ENCODE measurements at regions not wholly inside any gene's neighbourhood (a gene's known extent, or its start where the extent isn't known, plus 50 kb on each side); places are given as distances from the start of the nearest gene placed in this dataset.

GRCh38 chr17:72479113-72479512, 358.3 kb downstream of the SOX9 start:
- no peak overlapping the region for H3K4me3 ChIP-seq (ENCODE audit: low read depth, low read length)
- TF ChIP-seq CTCF (IDR thresholded peaks at IDR 0.05; ENCODE audit: low read depth, low read length), result peak; percentile 25
- H3K36me3 ChIP-seq, result no peaks in the 10 kb centered on the region
- DNase-seq, result no peak
- H3K9me3 ChIP-seq, result no peaks in the 10 kb centered on the region
- H3K27me3 ChIP-seq, result no peaks in the 10 kb centered on the region
- peaks cover 16% of the 10 kb centered on the region for H3K4me1 ChIP-seq

GRCh38 chr17:72481572-72481971, 360.8 kb downstream of the SOX9 start:
- TF ChIP-seq CTCF (IDR thresholded peaks at IDR 0.05; ENCODE audit: low read depth, low read length), result no peak
- Histone ChIP-seq H3K27me3 (no peaks in the 10 kb centered on the region), H3K36me3 (no peaks in the 10 kb centered on the region), H3K9me3 (no peaks in the 10 kb centered on the region), H3K4me3 (ENCODE audit: low read depth, low read length) (no peak overlapping the region), H3K4me1 (peaks cover 12% of the 10 kb centered on the region)
- no peak for DNase-seq

DNA sequence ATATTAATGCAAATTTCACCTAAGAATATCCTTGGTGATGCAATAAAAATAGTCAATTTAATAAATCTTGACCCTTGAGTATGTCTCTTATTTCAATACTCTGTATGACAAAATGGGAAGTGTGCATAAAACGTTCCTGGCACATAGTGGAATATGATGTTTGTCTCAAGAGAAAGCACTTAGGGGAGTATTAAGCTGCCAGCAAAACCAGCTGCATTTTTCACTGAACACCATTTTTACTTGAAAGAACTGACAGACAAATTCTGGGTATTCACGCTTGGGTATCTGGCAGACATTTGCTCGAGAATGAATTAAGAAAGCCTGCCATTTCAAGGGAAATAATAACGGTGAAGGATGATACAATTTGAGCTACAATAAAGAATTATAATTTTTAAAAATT, 364.8 kb downstream of the SOX9 start:
- no peak overlapping the region for H3K4me3 ChIP-seq (ENCODE audit: low read depth, low read length)
- H3K4me1 ChIP-seq, result no peaks in the 10 kb centered on the region
- no peak for DNase-seq
- no peaks in the 10 kb centered on the region for H3K9me3 ChIP-seq
- H3K27me3 ChIP-seq, result no peaks in the 10 kb centered on the region
- TF ChIP-seq CTCF (IDR thresholded peaks at IDR 0.05; ENCODE audit: low read depth, low read length), result no peak
- no peaks in the 10 kb centered on the region for H3K36me3 ChIP-seq

GRCh38 chr17:72486806-72487205, 366.0 kb downstream of the SOX9 start:
- H3K36me3 ChIP-seq, result no peaks in the 10 kb centered on the region
- DNase-seq, result no peak
- no peak for TF ChIP-seq CTCF (IDR thresholded peaks at IDR 0.05; ENCODE audit: low read depth, low read length)

GRCh38 chr17:72487731-72488494, 367.1 kb downstream of the SOX9 start:
- H3K4me1 ChIP-seq, result no peaks in the 10 kb centered on the region
- DNase-seq, result no peak
- no peaks in the 10 kb centered on the region for H3K27me3 ChIP-seq
- no peak overlapping the region for H3K4me3 ChIP-seq (ENCODE audit: low read depth, low read length)
- H3K36me3 ChIP-seq, result no peaks in the 10 kb centered on the region
- no peaks in the 10 kb centered on the region for H3K9me3 ChIP-seq
- no peak for TF ChIP-seq CTCF (IDR thresholded peaks at IDR 0.05; ENCODE audit: low read depth, low read length)

More at GRCh38 chr17:72486806-72487205, 366.0 kb downstream of the SOX9 start:
- H3K9me3 ChIP-seq, result no peaks in the 10 kb centered on the region
- H3K4me1 ChIP-seq, result no peaks in the 10 kb centered on the region
- no peaks in the 10 kb centered on the region for H3K27me3 ChIP-seq
- H3K4me3 ChIP-seq (ENCODE audit: low read depth, low read length), result no peak overlapping the region

- no peak for TF ChIP-seq CTCF (IDR thresholded peaks at IDR 0.05; ENCODE audit: low read depth, low read length)
- H3K27me3 ChIP-seq, result no peaks in the 10 kb centered on the region
- no peak overlapping the region for H3K4me3 ChIP-seq (ENCODE audit: low read depth, low read length)
- no peaks in the 10 kb centered on the region for H3K36me3 ChIP-seq
- no peaks in the 10 kb centered on the region for H3K4me1 ChIP-seq
- no peak for DNase-seq
- no peaks in the 10 kb centered on the region for H3K9me3 ChIP-seq
These were observed 367.9 kb downstream of the SOX9 start for GRCh38 chr17:72488555-72489271.

Measured in BE2C (cell line).